ENCODE measurements at regions not wholly inside any gene's neighbourhood (a gene's known extent, or its start where the extent isn't known, plus 50 kb on each side); places are given as distances from the start of the nearest gene placed in this dataset.

- Histone ChIP-seq H2AFZ (ENCODE audit: insufficient read depth, low read length, poor library complexity) (no peak overlapping the region), H3K9me3 (ENCODE audit: insufficient read depth, low read depth, low read length) (peaks cover 5% of the 10 kb centered on the region), H4K8ac (ENCODE audit: low read depth, low read length) (no peak overlapping the region), H3K27me3 (ENCODE audit: insufficient read depth, low read length) (no peaks in the 10 kb centered on the region), H4K12ac (ENCODE audit: low read depth, low read length) (no peak overlapping the region), H3K4me3 (ENCODE audit: low read depth, low read length) (no peak overlapping the region), H2AK5ac (ENCODE audit: low read length) (no peak overlapping the region), H3K4me1 (ENCODE audit: control insufficient read depth in 1 of 2, insufficient read depth in 2 of 2, low read length in 2 of 2) (no peaks in the 10 kb centered on the region), H3K36me3 (ENCODE audit: control insufficient read depth in 1 of 2, insufficient read depth in 2 of 2, low read length in 2 of 2) (no peaks in the 10 kb centered on the region), H3K79me2 (ENCODE audit: control insufficient read depth, insufficient read depth, low read length, poor library complexity) (no peaks in the 10 kb centered on the region), H3K4ac (ENCODE audit: low read depth, low read length) (no peak overlapping the region), H3K27ac (ENCODE audit: low read depth, low read length) (no peak overlapping the region), H2BK12ac (ENCODE audit: low read length) (no peak overlapping the region), H3K23ac (ENCODE audit: low read length) (no peak overlapping the region), H3K4me2 (ENCODE audit: low read length) (no peak overlapping the region), H3K9ac (ENCODE audit: low read length) (no peak overlapping the region), H2BK120ac (ENCODE audit: insufficient read depth, low read length, poor library complexity) (no peak overlapping the region), H3K14ac (ENCODE audit: low read length) (no peak overlapping the region), H2BK5ac (ENCODE audit: low read depth, low read length, poor library complexity) (no peak overlapping the region), H3K79me1 (ENCODE audit: low read length) (no peaks in the 10 kb centered on the region), H3K18ac (ENCODE audit: low read length) (no peak overlapping the region), H4K91ac (ENCODE audit: low read depth, low read length) (no peak overlapping the region)
- no peak for DNase-seq
- WGBS (ENCODE audit: extremely low coverage, insufficient coverage, insufficient read length) = no CpG with 5 or more reads among the region's 4 CpGs
Measured at GRCh38 chr5:175025077-175025476, 300.7 kb downstream of the MSX2 start.

GRCh38 chr5:175021841-175022625, 297.7 kb downstream of the MSX2 start:
- H3K27me3 ChIP-seq (ENCODE audit: insufficient read depth, low read length) = no peaks in the 10 kb centered on the region
- DNase-seq = no peak
- no CpG with 5 or more reads among the region's 8 CpGs for WGBS (ENCODE audit: extremely low coverage, insufficient coverage, insufficient read length)
- H2BK12ac ChIP-seq (ENCODE audit: low read length) = no peak overlapping the region
- H2BK5ac ChIP-seq (ENCODE audit: low read depth, low read length, poor library complexity) = no peak overlapping the region
- no peak overlapping the region for H2AFZ ChIP-seq (ENCODE audit: insufficient read depth, low read length, poor library complexity)
- H3K4me3 ChIP-seq (ENCODE audit: low read depth, low read length) = no peak overlapping the region
- H2BK120ac ChIP-seq (ENCODE audit: insufficient read depth, low read length, poor library complexity) = no peak overlapping the region
- no peaks in the 10 kb centered on the region for H3K79me2 ChIP-seq (ENCODE audit: control insufficient read depth, insufficient read depth, low read length, poor library complexity)
- no peak overlapping the region for H3K4me2 ChIP-seq (ENCODE audit: low read length)
- no peaks in the 10 kb centered on the region for H3K79me1 ChIP-seq (ENCODE audit: low read length)
- H3K23ac ChIP-seq (ENCODE audit: low read length) = no peak overlapping the region
- H4K8ac ChIP-seq (ENCODE audit: low read depth, low read length) = no peak overlapping the region
- no peak overlapping the region for H3K4ac ChIP-seq (ENCODE audit: low read depth, low read length)
- H3K18ac ChIP-seq (ENCODE audit: low read length) = no peak overlapping the region
- no peak overlapping the region for H3K9ac ChIP-seq (ENCODE audit: low read length)
- no peak overlapping the region for H3K14ac ChIP-seq (ENCODE audit: low read length)
- H3K4me1 ChIP-seq (ENCODE audit: control insufficient read depth in 1 of 2, insufficient read depth in 2 of 2, low read length in 2 of 2) = no peaks in the 10 kb centered on the region
- H3K9me3 ChIP-seq (ENCODE audit: insufficient read depth, low read depth, low read length) = peaks cover 5% of the 10 kb centered on the region
- no peak overlapping the region for H4K91ac ChIP-seq (ENCODE audit: low read depth, low read length)
- no peak overlapping the region for H3K27ac ChIP-seq (ENCODE audit: low read depth, low read length)
- no peak overlapping the region for H4K12ac ChIP-seq (ENCODE audit: low read depth, low read length)
- no peak overlapping the region for H2AK5ac ChIP-seq (ENCODE audit: low read length)
- H3K36me3 ChIP-seq (ENCODE audit: control insufficient read depth in 1 of 2, insufficient read depth in 2 of 2, low read length in 2 of 2) = no peaks in the 10 kb centered on the region

GRCh38 chr5:175021321-175021720, 296.9 kb downstream of the MSX2 start:
- Histone ChIP-seq H4K12ac (ENCODE audit: low read depth, low read length) (no peak overlapping the region), H3K79me2 (ENCODE audit: control insufficient read depth, insufficient read depth, low read length, poor library complexity) (no peaks in the 10 kb centered on the region), H3K14ac (ENCODE audit: low read length) (no peak overlapping the region), H3K4me2 (ENCODE audit: low read length) (no peak overlapping the region), H2BK120ac (ENCODE audit: insufficient read depth, low read length, poor library complexity) (no peak overlapping the region), H2BK5ac (ENCODE audit: low read depth, low read length, poor library complexity) (no peak overlapping the region), H4K8ac (ENCODE audit: low read depth, low read length) (no peak overlapping the region), H2AK5ac (ENCODE audit: low read length) (no peak overlapping the region), H3K27me3 (ENCODE audit: insufficient read depth, low read length) (no peaks in the 10 kb centered on the region), H3K4me1 (ENCODE audit: control insufficient read depth in 1 of 2, insufficient read depth in 2 of 2, low read length in 2 of 2) (no peaks in the 10 kb centered on the region), H3K9me3 (ENCODE audit: insufficient read depth, low read depth, low read length) (peaks cover 2% of the 10 kb centered on the region), H3K23ac (ENCODE audit: low read length) (no peak overlapping the region), H3K36me3 (ENCODE audit: control insufficient read depth in 1 of 2, insufficient read depth in 2 of 2, low read length in 2 of 2) (no peaks in the 10 kb centered on the region), H3K4me3 (ENCODE audit: low read depth, low read length) (no peak overlapping the region), H3K27ac (ENCODE audit: low read depth, low read length) (no peak overlapping the region), H3K79me1 (ENCODE audit: low read length) (no peaks in the 10 kb centered on the region), H2BK12ac (ENCODE audit: low read length) (no peak overlapping the region), H3K18ac (ENCODE audit: low read length) (no peak overlapping the region), H3K9ac (ENCODE audit: low read length) (no peak overlapping the region), H4K91ac (ENCODE audit: low read depth, low read length) (no peak overlapping the region), H2AFZ (ENCODE audit: insufficient read depth, low read length, poor library complexity) (no peak overlapping the region), H3K4ac (ENCODE audit: low read depth, low read length) (no peak overlapping the region)
- no peak for DNase-seq
- no CpG with 5 or more reads among the region's 2 CpGs for WGBS (ENCODE audit: extremely low coverage, insufficient coverage, insufficient read length)

- H4K8ac ChIP-seq (ENCODE audit: low read depth, low read length) = no peak overlapping the region
- no peak overlapping the region for H3K27ac ChIP-seq (ENCODE audit: low read depth, low read length)
- H3K9me3 ChIP-seq (ENCODE audit: insufficient read depth, low read depth, low read length) = no peaks in the 10 kb centered on the region
- no peaks in the 10 kb centered on the region for H3K36me3 ChIP-seq (ENCODE audit: control insufficient read depth in 1 of 2, insufficient read depth in 2 of 2, low read length in 2 of 2)
- H2AFZ ChIP-seq (ENCODE audit: insufficient read depth, low read length, poor library complexity) = no peak overlapping the region
- H3K18ac ChIP-seq (ENCODE audit: low read length) = no peak overlapping the region
- no peak overlapping the region for H3K14ac ChIP-seq (ENCODE audit: low read length)
- H4K91ac ChIP-seq (ENCODE audit: low read depth, low read length) = no peak overlapping the region
- H3K4me3 ChIP-seq (ENCODE audit: low read depth, low read length) = no peak overlapping the region
- no peaks in the 10 kb centered on the region for H3K79me1 ChIP-seq (ENCODE audit: low read length)
- H2BK5ac ChIP-seq (ENCODE audit: low read depth, low read length, poor library complexity) = no peak overlapping the region
- no peak overlapping the region for H2BK12ac ChIP-seq (ENCODE audit: low read length)
- no peak overlapping the region for H3K23ac ChIP-seq (ENCODE audit: low read length)
- H3K79me2 ChIP-seq (ENCODE audit: control insufficient read depth, insufficient read depth, low read length, poor library complexity) = no peaks in the 10 kb centered on the region
- no peak overlapping the region for H3K4ac ChIP-seq (ENCODE audit: low read depth, low read length)
- no peak overlapping the region for H4K12ac ChIP-seq (ENCODE audit: low read depth, low read length)
- H2AK5ac ChIP-seq (ENCODE audit: low read length) = no peak overlapping the region
- WGBS (ENCODE audit: extremely low coverage, insufficient coverage, insufficient read length) = no CpG with 5 or more reads among the region's 5 CpGs
- no peak overlapping the region for H2BK120ac ChIP-seq (ENCODE audit: insufficient read depth, low read length, poor library complexity)
- no peaks in the 10 kb centered on the region for H3K4me1 ChIP-seq (ENCODE audit: control insufficient read depth in 1 of 2, insufficient read depth in 2 of 2, low read length in 2 of 2)
- no peak overlapping the region for H3K9ac ChIP-seq (ENCODE audit: low read length)
- H3K4me2 ChIP-seq (ENCODE audit: low read length) = no peak overlapping the region
- peak; percentile 10 to 77 for DNase-seq
- H3K27me3 ChIP-seq (ENCODE audit: insufficient read depth, low read length) = no peaks in the 10 kb centered on the region
Measured at GRCh38 chr5:175015028-175015685, 290.8 kb downstream of the MSX2 start.
